KMS-11 (cell line): ENCODE measurements at regions not wholly inside any gene's neighbourhood (a gene's known extent, or its start where the extent isn't known, plus 50 kb on each side); places are given as distances from the start of the nearest gene placed in this dataset.

ENCODE experiments used
- H2AFZ ChIP-seq: fragments of 200-600 bp; sonication (generic); 2 replicates; pipeline ENCODE4 v1.6.1; 2016; ENCODE audit warnings: antibody characterized with exemption, mixed run types, low read depth
- H3K27ac ChIP-seq: fragments of 200-600 bp; sonication (generic); 2 replicates; pipeline ENCODE4 v1.6.1; 2016; ENCODE audit warnings: mild to moderate bottlenecking, mixed run types
- H3K27me3 ChIP-seq: fragments of 200-600 bp; sonication (generic); 2 replicates; pipeline ENCODE4 v1.6.1; 2017; ENCODE audit warnings: mild to moderate bottlenecking, low read depth, mixed run types, moderate library complexity; ENCODE audit not compliant: insufficient read depth
- H3K36me3 ChIP-seq: fragments of 200-600 bp; sonication (generic); 2 replicates; pipeline ENCODE4 v1.6.1; 2017; ENCODE audit warnings: mild to moderate bottlenecking, mixed run types; ENCODE audit not compliant: insufficient read depth
- H3K4me1 ChIP-seq: fragments of 200-600 bp; sonication (generic); 2 replicates; pipeline ENCODE4 v1.6.1; 2016; ENCODE audit warnings: mild to moderate bottlenecking, low read depth, mixed run types; ENCODE audit not compliant: poor library complexity, severe bottlenecking
- H3K4me2 ChIP-seq: fragments of 200-600 bp; sonication (generic); 2 replicates; pipeline ENCODE4 v1.7.0; 2016; ENCODE audit warnings: mild to moderate bottlenecking, mixed run types
- H3K4me3 ChIP-seq: fragments of 200-600 bp; sonication (generic); IDR thresholded peaks from 2 replicates; pipeline ENCODE4 v1.6.1; 2017; ENCODE audit warnings: low read depth, low read length, mixed read lengths; ENCODE audit not compliant: insufficient read depth
- H3K79me2 ChIP-seq: fragments of 200-600 bp; sonication (generic); 2 replicates; pipeline ENCODE4 v1.6.1; 2016; ENCODE audit warnings: low read depth, mixed run types; ENCODE audit not compliant: insufficient read depth
- H3K9ac ChIP-seq: fragments of 200-600 bp; sonication (generic); 2 replicates; pipeline ENCODE4 v1.6.1; 2016; ENCODE audit warnings: mild to moderate bottlenecking, mixed run types
- H4K20me1 ChIP-seq: fragments of 200-600 bp; sonication (generic); 2 replicates; pipeline ENCODE4 v1.6.1; 2016; ENCODE audit warnings: mild to moderate bottlenecking, mixed run types; ENCODE audit not compliant: insufficient read depth
- TF ChIP-seq, protein P1 (sequence below): fragments of 200-600 bp; sonication (generic); conservative IDR thresholded peaks from 2 replicates; pipeline ENCODE4 v1.6.1; 2017; ENCODE audit warnings: low read depth, mild to moderate bottlenecking, antibody characterized with exemption, low read length, moderate library complexity, mixed read lengths

DNA sequence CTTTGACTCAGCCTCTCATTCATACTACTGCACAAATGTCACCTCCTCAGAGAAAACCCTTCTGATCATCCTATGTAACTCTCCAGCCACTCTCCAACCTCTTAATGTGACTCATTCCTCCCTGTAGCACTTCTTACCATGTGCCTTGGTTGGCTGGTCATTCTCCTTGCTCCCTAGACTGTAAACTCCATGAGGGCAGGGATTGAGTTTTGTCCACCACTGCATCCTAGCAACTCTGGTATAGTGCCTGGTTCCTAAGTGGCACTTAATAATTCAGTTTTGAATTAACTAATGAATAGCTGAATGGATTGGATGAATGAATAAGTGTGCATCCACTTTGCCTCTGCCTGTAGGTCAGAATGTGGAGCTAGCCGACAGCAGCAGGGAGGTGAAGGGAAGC is 202.5 kb upstream of the HES1 start:
- H3K9ac ChIP-seq, result no peak overlapping the region
- no peaks in the 10 kb centered on the region for H3K79me2 ChIP-seq
- no peak overlapping the region for H2AFZ ChIP-seq
- H3K4me2 ChIP-seq, result no peak overlapping the region
- no peak overlapping the region for H3K27ac ChIP-seq
- H3K4me3 ChIP-seq, result no peak overlapping the region
- TF ChIP-seq, protein P1, sequence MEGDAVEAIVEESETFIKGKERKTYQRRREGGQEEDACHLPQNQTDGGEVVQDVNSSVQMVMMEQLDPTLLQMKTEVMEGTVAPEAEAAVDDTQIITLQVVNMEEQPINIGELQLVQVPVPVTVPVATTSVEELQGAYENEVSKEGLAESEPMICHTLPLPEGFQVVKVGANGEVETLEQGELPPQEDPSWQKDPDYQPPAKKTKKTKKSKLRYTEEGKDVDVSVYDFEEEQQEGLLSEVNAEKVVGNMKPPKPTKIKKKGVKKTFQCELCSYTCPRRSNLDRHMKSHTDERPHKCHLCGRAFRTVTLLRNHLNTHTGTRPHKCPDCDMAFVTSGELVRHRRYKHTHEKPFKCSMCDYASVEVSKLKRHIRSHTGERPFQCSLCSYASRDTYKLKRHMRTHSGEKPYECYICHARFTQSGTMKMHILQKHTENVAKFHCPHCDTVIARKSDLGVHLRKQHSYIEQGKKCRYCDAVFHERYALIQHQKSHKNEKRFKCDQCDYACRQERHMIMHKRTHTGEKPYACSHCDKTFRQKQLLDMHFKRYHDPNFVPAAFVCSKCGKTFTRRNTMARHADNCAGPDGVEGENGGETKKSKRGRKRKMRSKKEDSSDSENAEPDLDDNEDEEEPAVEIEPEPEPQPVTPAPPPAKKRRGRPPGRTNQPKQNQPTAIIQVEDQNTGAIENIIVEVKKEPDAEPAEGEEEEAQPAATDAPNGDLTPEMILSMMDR, result no peak
- no peaks in the 10 kb centered on the region for H4K20me1 ChIP-seq
- H3K4me1 ChIP-seq, result no peaks in the 10 kb centered on the region
- H3K36me3 ChIP-seq, result no peaks in the 10 kb centered on the region
- H3K27me3 ChIP-seq, result no peaks in the 10 kb centered on the region

DNA sequence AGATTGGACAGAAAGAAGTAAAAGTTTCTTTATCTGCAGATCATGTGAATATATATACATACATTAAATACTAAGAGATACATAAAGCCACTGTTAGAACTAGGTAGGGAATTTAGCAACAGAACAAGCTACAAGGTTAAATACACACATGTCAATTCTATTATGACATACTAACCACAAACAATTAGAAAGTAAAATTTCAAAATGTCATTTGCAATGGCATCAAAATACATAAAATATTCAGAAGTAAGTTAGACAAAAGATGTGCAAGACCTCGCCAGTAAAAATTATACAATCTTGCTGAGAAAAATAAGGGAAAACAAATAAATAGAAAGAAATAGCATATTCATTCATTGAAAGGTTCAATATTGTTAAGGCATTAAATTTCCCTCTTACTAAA is 200.0 kb upstream of the HES1 start:
- Histone ChIP-seq H3K9ac (no peak overlapping the region), H3K36me3 (no peaks in the 10 kb centered on the region), H3K4me1 (no peaks in the 10 kb centered on the region), H3K4me2 (no peak overlapping the region), H4K20me1 (no peaks in the 10 kb centered on the region), H3K27me3 (no peaks in the 10 kb centered on the region), H3K79me2 (no peaks in the 10 kb centered on the region), H2AFZ (no peak overlapping the region), H3K4me3 (no peak overlapping the region), H3K27ac (no peak overlapping the region)
- TF ChIP-seq, protein P1, result no peak

DNA sequence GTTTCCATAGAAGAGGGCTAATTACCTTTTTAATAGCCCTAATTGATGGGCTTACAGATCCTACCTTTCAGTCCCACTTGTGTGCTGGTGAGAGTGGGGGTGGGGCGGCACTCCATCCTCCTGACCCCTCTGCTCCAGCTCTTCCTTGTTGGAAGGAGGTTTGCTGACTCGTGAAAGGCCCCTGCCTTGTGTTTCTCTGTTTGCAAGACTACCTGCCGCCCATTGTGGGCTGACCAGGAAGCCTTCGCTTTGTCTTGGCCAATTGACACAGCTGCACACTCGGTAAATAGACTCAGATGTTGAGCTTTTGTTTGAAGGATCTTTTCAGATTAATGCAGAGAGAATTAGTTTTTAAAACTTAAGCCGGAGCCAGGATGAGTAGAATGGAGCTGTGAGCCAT is 197.3 kb upstream of the HES1 start:
- no peaks in the 10 kb centered on the region for H3K27me3 ChIP-seq
- H3K36me3 ChIP-seq, result no peaks in the 10 kb centered on the region
- H3K4me2 ChIP-seq, result no peak overlapping the region
- no peaks in the 10 kb centered on the region for H4K20me1 ChIP-seq
- no peak overlapping the region for H2AFZ ChIP-seq
- H3K27ac ChIP-seq, result no peak overlapping the region
- no peak overlapping the region for H3K4me3 ChIP-seq
- TF ChIP-seq, protein P1, result no peak
- no peaks in the 10 kb centered on the region for H3K79me2 ChIP-seq
- no peaks in the 10 kb centered on the region for H3K4me1 ChIP-seq
- no peak overlapping the region for H3K9ac ChIP-seq

DNA sequence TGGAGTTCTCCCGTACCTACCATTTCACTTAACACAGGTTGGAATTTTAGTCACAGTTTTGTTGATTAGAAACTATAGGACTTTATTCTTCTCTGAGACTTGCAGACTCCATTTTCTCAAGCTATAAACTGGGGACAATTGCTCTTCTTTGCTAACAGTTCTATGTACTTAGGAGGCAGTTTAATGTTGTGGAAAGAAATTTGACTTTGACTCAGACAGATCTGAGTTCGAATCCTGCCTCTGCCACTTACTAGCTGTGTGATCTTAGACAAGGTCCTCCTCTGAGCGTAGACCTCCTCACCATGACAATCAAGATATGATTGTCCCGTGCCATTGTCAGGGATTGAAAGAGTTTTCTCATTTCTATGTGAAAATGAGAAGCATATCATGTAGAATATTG is 196.4 kb upstream of the HES1 start:
- no peak overlapping the region for H3K4me2 ChIP-seq
- H3K36me3 ChIP-seq, result no peaks in the 10 kb centered on the region
- H3K4me1 ChIP-seq, result no peaks in the 10 kb centered on the region
- no peaks in the 10 kb centered on the region for H3K79me2 ChIP-seq
- no peak overlapping the region for H3K9ac ChIP-seq
- no peak overlapping the region for H2AFZ ChIP-seq
- TF ChIP-seq, protein P1, result no peak
- H3K27ac ChIP-seq, result no peak overlapping the region
- no peaks in the 10 kb centered on the region for H3K27me3 ChIP-seq
- no peak overlapping the region for H3K4me3 ChIP-seq
- no peaks in the 10 kb centered on the region for H4K20me1 ChIP-seq

DNA sequence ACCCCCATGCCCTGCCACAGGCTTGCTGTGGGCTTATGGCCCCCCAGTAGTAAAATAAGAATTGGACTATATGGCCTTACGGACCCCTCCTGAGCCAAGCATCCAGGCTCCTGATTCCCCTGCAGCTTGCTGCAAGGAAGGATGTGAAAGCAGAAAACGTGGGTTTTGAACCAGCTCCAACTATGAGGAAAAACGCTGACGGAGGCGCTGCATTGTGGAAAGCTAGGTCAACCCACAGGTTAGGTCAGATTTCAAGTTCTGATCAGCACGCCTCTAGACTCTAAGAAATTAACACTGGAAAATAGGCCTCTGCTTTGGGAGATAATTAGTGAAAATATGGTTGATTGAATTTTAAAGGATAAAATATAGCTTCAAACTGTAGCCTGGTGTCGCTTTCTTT is 195.4 kb upstream of the HES1 start:
- TF ChIP-seq, protein P1, result no peak
- H3K4me2 ChIP-seq, result no peak overlapping the region
- no peak overlapping the region for H3K9ac ChIP-seq
- no peak overlapping the region for H3K4me3 ChIP-seq
- H3K4me1 ChIP-seq, result no peaks in the 10 kb centered on the region
- no peak overlapping the region for H2AFZ ChIP-seq
- no peak overlapping the region for H3K27ac ChIP-seq
- H3K79me2 ChIP-seq, result no peaks in the 10 kb centered on the region
- no peaks in the 10 kb centered on the region for H3K27me3 ChIP-seq
- H3K36me3 ChIP-seq, result no peaks in the 10 kb centered on the region
- H4K20me1 ChIP-seq, result no peaks in the 10 kb centered on the region
